ENCODE measurements at regions not wholly inside any gene's neighbourhood (a gene's known extent, or its start where the extent isn't known, plus 50 kb on each side); places are given as distances from the start of the nearest gene placed in this dataset.

DNA sequence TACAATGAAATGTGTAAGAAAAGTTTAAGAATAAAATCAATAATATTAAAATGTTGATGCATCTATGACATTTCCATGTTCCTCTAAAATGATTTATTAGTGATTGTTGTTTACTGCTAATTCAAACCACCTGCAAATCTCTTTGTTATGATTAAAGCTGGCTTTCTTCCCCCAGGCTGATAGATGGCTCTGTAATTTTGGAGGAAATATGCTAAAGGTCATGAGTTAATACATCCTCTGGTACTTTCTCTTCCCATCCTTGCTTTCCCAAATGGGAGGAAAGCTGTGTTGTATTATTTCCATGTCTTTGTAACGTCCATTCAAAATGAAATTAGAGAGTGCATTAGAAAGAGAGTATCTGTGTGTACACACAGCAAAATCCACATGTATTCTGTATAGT lies 139.5 kb upstream of the TMCO5A start:
- no peak for DNase-seq

DNA sequence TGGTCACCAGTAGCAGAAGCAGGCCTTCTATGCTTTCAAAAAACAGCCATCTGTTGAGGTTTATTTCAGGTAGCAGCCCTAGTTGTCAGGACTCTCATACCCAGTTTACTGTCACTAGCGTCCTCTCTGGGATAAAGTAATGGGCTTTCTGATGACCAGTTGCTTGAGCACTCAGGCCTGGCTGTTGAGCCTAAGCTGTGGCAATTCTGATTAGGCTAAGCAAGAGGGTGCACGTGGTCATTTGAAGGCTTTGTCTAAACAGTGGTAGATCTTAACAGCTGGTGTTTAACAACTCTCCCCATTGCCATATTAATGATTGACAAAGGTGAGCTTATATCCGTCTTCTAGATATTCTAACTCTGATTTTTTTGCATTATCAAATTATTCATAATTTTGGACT lies 132.9 kb upstream of the TMCO5A start:
- DNase-seq, result no peak

DNA sequence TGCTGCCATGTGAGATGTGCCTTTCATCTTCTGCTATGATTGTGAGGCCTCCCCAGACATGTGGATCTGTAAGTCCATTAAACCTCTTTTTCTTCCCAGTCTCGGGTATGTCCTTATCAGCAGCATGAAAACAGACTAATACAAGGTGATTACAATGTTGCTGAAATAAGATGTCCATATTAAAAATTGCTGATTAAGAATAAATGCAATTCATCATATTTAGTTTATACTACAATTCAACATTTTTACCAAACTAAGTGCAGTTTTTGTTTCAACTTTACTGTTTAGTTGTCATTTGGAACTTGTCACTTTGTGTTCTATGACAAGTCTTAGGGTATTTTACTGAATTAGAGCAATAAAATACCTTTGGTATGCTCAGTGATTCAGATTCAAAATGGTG lies 127.6 kb upstream of the TMCO5A start:
- DNase-seq, result no peak

DNA sequence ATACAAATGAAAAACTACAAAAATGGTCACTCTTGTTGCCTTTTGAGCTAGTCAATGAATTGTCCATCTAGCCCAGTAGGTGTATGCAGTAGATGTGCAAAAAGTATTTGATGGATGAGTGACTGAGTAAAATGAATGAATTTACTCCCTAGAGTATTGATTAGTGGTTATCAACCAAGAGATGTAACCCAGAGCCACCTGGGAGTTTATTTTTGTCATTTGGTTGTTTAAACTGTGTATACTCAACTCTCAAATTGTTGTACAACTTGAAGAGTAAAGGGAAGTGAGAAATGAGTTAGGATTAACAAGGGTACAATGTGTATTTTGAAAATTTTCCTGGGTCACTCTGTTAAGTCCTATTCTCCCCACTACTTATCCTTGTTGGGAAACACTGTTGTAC lies 124.1 kb upstream of the TMCO5A start:
- DNase-seq, result no peak

DNA sequence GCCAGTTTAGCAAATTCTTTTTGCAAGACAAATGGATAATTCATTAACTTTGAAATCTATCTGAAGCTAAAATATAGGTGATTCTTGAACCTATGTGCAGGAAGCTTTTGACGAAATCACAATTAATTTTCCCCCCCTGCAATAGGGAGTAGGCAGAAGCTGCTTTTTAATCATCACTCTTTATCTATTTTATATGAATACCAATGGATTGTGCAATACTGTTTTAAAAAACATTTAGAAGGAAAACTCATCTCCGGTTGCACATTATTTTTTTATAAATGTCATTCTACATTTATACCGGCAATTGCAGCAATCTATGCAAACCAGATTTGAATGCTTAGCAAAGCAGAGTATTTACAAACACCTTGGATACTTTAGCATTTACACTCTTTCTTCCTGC lies 121.1 kb upstream of the TMCO5A start:
- DNase-seq, result no peak

DNA sequence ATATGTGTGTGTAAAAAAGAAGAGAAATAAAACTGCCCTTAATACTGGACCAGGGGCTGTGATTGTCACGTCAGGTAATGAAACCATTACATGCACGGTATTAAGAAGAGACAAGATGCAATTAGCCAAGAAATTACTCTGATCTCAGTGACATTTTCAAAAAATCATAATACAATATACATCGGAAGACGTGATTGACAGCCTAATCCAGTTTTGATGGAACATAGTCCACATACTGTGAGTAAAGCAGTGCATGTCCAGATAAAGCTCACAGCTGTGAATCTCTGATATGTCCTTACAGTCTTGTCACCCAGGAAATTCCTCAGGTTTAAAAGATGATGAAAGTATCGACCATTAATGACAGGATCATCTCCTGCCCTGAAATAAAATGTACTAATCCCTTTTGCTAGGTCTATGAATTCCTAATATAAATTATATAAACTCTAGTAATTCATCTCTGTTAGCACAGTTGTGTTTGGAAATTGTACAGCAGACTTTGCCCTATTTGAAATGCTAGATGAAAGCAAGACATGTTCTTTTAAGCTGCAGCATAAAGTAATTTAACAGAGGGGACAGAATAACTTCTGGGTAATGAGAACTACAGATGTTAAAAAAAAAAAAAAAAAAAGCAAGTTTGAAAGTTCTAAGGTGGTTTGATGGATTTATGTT lies 119.5 kb upstream of the TMCO5A start:
- no peak for DNase-seq

DNA sequence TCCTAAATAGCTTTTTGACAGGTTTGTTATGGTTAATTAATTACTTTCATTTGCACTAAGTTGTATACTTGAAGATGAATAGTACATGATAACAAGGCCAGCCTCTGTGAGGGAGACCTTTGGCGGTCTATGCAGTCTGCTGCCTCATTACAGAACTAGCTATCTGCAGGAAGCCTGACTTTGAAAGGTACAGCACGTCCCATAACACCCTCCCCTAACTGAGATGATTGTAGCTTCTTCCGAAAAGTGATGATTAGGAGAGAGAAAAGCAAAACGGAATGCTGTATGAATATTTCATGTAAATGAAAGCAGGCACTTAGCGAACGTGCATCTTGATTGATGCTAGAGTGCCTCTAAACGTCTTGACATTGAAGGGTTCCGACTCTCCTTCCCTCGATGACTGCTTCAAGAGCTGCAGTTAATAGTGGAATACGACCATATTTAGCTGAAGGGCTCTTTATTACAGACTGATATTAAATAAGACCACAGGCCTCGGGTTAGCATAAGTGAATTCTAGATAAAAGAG lies 116.2 kb upstream of the TMCO5A start:
- no peak for DNase-seq

DNA sequence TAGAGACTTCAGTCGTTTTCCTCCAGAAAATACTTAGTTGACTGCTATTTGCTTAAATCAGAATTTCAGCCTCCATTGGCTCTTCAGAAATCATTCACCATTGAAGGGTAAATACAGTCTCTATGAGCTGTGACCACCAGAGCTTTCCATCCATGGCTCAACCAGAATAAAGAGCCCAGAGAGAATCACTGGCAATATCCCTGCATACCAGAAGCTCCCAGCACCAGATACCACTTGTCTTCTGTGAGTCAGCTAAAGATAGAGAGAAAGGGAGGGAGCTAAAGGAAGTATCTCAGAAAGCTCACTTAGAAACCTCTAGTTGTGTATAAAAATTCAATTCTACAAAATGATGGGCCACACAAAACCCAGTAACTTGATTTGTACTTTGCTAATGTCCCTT lies 115.2 kb upstream of the TMCO5A start:
- no peak for DNase-seq

DNA sequence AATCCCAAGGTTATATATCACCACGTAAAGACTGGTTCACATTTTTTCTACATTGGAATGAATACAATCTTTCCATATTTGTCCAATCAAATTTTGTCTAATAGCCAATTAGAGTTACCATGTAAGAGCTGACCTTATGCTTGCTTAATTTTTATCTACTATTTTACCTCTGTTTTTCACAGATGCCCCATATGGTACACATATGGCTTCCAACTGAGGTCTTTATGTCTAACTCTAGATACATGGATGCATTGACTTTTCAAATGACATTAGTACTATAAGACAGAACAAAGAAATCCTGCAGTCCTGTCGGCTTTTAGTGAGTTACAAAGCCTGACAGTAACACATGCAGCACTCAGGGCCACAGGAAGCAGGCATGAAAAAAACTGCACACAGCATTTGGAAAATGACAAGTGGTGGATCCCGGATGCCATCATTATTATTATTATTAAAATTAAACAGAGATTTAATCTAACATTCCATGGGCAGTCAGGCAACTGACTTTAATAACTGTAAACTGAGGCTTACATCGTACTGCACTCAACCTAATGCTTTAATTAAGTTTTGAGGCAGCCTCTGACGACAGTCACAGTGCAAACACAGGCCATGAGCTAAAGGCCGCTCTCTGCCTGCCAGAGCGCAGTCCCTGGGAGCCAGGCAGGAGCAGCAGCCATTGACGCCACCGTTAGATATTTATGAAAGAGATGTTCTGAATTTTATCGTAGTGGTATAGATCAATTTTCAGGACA lies 113.9 kb upstream of the TMCO5A start:
- DNase-seq, result no peak

DNA sequence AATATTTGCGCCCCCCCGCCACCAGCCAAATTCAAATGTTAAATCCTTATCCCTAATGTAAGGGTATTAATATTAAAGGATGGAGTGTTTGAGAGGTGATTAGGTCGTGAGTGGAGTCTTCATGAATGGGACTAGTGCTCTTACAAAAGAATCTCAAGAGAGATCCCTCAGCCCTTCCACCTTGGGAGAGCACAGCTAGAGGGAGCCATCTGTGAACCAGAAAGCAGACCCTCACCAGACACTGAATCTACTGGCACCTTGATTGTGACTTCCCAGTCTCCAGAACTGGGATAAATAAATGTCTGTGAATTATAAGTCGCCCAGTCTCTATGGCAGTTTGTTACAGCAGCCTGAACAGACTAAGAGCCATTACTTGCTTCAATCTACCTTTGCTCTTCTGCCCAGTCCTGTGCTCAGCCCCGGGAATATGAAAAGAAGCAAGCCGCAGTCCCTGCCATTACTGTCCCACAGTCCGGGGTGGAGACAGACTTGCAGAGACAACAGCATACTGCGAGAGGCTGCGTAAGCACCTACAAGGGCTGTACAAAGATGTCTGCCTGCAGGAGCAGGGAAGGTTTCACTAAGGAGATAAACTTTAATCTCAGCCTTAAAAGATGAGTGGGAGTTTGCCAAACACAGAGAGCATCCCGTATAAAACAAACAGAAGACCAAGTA lies 110.7 kb upstream of the TMCO5A start:
- DNase-seq, result no peak

DNA sequence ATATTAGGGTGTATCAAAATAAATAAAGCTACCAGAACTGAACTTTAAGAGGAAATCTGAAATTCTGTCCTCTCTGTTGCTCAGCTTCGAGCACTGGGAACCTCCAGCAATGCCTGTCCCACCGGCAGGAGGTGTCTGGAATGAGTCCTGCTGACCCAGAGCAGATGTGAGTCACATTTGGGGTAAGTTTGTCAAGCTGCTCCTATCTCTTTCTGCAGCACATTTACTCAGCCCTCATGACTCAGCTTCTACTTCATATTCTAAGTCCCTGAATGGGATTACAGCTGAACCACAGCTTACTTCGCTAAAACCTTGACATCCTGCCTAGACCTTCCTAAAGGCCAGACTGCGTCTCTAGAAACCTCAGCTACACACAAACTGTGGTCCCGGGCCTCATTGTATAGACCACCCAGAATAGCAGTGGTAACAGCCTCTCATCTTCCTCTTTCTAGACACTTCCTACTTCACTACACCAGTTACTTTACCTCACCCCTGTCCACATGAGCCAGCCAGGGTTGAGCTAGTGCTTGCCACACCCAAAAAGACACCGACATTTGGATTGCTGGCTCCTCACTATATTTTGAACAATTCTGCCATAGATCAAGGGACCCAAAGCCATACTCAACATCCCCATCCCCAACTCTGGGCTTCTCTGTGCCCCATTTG lies 109.6 kb upstream of the TMCO5A start:
- peak; percentile 70 for DNase-seq

DNA sequence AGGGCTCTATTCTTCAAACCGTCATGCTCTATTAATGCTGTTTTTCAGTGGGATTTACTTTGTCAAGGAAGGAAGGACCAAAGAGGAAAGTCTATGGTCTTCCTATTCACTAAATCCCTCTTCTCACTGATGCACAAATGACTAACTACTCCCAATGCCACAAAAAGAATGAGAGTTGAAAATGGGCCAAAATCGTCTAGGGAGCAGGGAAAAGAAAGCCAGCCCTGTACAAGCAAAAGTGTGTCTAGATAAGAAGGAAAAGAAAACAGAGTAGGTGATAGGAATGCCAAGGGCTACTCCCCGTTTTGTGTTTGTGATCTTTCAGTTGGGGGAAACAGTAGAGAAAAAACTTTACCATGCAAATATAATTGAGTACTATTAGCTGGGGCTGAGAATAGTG lies 97.2 kb upstream of the TMCO5A start:
- no peak for DNase-seq

DNA sequence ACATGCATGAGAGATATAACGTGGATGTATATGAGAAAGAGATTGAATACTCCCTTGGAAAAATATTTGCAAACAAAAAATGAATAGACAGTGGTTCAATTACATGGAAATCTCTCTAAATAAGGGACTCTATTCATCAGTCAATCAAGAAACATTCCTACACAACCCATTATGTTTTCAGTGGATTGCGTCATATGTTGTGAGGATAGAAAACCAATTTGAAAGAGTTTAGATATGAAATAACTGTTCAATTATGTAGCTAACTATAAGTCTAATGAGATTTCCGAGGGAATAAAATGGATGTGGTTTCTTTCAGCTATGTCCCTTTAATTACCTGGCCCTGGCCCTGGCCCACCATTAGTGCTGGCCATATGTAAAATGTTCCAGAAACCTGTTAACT lies 86.7 kb upstream of the TMCO5A start:
- DNase-seq, result no peak

DNA sequence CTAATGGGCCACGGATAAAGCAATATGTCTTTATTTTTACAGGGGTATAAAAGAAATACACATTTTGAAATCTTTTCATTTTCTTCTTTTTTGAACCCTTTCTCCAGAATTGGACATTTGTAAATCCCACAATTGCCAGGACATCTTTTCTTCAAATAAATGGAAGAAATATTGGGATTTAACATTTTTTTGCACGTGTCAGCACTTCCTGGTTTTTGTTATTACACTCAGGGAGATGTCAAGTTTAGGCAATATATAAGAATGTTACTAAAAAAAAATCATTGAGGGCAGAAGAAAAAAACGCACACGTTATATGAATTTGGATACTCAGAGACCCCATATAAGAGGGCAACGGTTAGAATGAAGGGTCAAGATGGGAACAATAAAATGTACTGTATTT lies 78.3 kb upstream of the TMCO5A start:
- DNase-seq, result no peak

DNA sequence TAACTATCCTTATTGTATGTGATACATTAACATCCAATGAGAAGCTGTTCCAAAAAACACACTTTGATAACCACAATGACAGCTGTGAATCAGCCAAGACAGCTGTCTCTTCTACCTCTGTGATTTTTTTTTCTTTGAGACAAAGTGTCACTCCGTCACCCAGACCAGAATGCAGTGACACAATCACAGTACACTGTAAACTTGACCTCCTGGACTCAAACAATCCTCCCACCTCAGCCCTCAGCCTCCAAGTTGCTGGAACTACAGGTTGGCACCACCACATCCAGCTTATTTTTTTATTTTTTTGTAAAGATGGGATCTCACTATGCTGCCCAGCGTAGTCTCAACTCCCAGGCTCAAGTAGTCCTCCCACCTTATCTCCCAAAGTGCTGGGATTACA lies 73.5 kb upstream of the TMCO5A start:
- DNase-seq, result no peak

DNA sequence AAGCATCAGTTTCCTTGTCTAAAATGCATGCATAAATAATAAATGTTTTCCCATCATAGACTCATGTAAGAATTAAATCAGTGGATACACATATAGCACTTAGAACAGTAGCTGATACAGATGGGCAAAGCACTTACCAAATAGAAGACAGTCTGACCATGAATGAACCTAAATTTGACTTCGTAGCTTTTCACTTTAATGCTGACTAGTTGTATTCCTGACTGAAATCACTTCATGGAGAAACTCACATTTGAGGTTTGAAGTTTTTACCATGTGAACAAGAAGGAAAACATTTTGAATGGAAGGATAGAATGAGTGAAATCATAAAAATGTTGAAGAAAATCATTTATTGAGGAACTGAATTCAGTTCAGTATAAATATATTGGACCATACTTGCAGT lies 68.8 kb upstream of the TMCO5A start:
- DNase-seq, result no peak

DNA sequence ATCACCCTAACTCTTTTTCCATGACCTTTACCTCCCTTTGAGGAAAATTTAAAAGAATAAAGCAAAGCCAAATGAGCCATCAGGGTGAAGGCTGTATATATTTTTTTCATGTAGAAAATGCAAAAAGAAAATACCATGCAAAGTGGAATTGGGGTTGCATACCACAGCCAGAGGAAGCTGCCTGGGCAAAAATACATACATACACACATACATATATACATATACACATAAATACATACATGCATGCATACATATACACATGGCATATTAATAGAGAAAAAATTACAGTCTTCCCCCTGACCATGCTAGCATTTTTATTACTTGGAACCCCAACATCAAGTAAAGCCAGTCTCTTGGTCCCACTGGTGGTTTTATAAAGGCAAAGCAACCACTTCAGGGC lies 63.7 kb upstream of the TMCO5A start:
- no peak for DNase-seq

DNA sequence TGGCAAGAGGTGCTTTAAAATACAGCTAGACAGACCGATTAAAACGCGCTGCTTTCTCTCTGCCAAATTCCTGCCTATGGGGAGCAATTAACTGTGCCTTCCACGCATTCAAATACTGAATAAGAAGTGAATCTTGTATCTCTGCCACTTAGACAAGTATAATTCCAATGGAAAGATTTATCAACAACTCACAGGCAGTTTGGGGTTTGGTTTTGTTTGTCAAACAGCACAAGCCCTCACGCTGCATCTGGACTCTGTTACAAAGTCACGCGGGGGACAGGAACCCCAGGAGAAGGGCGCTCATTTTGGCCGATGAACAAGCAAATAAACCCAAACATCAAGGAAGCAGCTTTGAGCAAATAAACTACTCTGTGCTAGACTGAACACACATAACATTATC lies 61.8 kb upstream of the TMCO5A start:
- DNase-seq, result no peak

DNA sequence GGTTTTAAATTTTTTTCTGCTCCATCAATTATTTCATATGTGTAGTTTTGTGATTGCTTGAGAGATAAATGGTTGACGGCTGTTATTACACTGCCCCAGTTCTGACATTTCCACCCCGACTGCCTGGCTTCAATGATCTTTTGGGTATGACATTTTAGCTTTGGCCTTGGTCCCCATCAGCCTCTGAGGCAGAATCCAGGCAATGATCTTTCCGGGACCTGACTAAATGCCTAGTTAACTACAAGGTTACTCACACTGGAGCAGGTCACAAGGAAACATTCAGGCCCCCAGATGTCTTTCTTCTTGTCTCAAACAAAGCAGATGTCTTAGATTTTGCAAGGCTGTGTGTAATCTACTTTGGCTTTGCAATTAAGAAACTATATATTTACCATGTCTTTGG lies 61.1 kb upstream of the TMCO5A start:
- no peak for DNase-seq

DNA sequence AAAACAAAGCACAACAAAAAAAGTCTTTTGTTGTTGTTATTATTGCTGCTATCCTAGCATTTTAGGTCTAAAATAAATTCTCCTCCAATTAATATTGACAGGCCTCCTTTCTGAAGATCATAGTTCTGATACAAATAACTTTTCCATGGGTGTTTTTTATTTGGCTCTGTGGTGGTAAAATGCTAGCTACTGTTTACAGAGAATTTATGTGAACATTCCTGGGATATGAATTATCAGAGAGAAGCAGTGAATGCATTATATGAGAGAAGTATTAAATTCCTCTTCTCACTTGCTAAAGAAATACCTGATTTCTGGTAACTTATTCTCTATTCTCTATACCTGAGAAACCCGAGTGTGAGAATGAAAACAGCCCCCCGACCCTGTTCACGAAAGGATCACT lies 57.5 kb upstream of the TMCO5A start:
- DNase-seq, result no peak

DNA sequence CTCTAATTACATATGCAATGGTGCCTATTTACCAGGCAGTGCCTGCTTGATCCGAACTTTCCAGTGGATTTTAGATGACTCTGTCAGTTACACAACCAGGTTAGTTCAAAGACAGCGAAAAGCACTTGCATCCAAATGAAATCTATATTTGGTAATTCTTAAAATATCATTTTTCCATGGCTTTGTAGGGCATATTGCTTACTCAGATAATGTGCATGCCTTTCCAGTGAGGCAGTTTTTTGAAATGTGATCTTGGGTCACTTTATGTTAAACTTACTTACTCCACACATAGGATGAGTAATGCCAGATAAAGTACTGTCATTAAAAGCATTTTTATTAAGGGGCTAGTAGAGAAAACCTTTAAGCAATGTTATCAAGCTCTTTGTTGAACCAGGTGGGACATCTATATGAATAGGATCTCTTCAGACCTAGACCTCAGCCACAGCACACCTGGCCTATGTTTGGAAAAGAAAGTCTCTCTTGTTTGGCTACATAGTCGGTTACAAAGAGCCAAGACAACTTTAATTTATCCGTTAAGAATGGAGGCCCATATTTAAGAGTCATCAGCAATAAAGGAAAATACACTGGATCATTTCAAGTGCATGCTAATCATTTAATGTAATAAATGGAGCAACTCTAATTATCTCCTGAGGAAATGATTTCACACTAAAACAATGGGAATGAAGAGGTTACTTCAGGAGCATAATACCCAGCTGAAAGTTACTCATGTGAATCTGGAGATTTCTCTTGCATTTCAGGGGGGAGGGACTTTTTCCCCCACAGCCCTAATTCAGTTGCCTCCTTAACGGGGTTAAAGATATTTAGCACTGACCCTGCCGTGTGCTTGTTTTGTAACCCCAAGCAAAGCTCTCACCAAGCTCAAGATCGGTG lies 56.3 kb upstream of the TMCO5A start:
- no peak for DNase-seq

DNA sequence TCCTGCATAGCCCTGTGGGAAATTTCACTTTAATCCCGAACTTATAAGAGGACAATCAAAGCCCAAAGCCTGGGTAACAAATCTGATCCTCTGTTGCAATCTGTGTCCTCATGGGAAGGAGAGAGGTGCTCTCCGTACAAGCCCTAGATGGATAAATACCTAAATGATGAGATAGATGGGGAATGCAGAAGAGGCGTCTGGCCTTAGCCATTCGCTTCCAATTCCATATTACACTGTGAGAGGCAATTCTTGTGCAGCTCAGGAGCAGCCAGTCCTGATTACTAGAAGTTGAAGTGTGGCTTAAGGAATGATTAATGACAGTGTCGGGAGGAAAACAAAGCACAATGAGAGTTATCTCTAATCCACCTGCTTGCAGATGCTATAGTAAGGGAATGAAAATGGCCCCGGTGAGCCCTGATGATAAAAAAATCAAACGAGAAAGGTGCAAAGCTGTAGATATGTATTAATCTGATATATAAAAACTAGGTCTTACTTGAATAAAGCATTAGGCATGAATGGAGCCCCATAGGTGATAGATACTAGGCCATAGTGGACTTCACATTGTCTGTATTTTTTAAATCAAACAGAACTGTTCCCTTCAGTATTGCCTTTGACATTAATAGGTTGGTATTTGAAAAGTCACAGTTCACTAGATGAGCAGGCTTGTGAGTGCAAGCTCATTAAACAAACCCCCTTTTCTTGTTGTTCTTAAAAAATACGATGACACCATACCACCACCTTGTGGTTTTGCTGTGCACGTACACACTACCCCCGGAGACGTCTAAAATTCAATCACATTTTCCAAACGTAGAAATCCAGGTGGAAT lies 54.2 kb upstream of the TMCO5A start:
- no peak for DNase-seq
